ENCODE measurements at regions not wholly inside any gene's neighbourhood (a gene's known extent, or its start where the extent isn't known, plus 50 kb on each side); places are given as distances from the start of the nearest gene placed in this dataset.

GRCh38 chr10:94043431-94043990, 49.8 kb downstream of the PLCE1 start:
- no peak for TF ChIP-seq CTCF (IDR thresholded peaks at IDR 0.05; ENCODE audit: low read length)
- no peak for TF ChIP-seq EZH2 (optimal IDR thresholded peaks at IDR 0.05; ENCODE audit: low read depth, low read length)
- no peak for TF ChIP-seq EZH2phosphoT487 (IDR thresholded peaks at IDR 0.05; ENCODE audit: low read length)
